ENCODE measurements at regions not wholly inside any gene's neighbourhood (a gene's known extent, or its start where the extent isn't known, plus 50 kb on each side); places are given as distances from the start of the nearest gene placed in this dataset.

DNA sequence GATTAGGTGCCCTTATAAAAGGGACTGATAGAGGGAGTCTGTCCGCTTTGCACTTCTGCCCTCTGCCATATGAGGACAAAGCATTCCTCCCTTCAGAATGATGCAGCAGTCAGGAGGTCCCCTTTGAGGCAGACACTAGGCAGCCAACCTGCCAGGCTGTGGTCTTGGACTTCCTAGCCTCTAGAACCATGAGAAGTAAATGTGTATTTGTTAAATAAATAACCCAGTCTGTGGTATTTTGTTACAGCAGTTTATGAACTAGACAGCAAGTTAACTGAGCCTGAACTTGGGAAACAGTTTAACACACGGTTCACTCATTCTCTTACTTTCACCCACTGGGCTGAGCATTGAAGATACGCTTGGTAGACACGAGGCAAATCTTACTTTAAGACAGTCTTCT, 313.2 kb downstream of the UQCRFS1 start:
- FAIRE-seq (no peak), DNase-seq (ENCODE audit: low spot score in 2 of 2) (no peak)

DNA sequence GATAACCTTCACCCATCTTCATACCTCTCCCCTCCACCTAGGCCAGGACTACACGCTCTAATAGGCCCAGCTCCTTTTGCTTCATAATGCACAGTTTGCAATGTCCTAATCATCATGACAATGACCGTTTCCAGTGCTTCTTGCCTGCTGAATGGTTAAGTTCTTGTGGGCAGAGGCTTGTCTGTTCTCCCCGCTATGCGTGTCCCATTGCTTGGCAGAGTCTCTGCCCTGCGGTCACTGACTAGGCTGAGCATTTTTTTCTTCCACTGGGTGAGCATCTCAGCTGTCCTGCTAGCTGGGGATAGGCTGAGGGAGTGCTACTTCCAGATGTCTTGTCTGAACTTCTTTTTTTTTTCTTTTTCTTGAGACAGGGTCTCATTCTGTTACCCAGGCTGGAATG, 314.7 kb downstream of the UQCRFS1 start:
- no peak for FAIRE-seq
- DNase-seq (ENCODE audit: low spot score in 2 of 2) = no peak

DNA sequence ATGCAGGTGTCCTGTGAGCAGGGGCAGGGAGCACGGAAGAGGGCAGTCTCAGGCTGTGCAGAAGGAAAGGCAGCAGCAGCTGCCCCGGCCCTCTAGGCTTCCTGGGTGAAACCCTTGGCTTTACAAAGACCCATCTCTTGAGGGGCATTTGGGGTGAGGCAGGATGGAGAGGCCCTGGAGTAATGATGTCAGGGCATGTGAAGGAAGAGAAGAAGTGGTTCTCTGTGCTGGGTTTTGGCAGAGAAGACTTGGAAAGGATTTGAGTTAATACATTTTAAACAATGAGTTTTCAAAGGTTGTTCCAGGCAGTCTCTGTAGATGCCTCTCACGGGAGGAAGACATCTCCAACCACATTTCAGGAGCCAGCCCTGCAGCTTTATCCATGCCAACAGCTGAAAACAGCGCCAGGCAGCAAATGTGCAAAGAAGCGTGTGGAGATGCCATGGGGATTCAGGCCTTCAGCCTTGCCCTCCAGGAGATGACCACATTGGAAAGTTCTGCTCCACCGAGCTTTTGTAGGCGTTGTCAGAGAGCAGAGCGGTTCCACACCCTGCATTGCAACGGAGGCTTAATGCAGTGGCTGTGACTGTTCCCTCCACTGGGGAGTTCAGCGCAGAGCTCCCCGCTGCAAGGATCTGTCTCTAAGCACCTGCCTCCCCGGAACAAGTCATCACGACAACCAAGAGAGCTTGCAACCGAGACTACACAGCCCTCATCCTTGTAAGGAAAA, 322.8 kb downstream of the UQCRFS1 start:
- DNase-seq (ENCODE audit: low spot score in 2 of 2) = no peak
- no peak for FAIRE-seq

DNA sequence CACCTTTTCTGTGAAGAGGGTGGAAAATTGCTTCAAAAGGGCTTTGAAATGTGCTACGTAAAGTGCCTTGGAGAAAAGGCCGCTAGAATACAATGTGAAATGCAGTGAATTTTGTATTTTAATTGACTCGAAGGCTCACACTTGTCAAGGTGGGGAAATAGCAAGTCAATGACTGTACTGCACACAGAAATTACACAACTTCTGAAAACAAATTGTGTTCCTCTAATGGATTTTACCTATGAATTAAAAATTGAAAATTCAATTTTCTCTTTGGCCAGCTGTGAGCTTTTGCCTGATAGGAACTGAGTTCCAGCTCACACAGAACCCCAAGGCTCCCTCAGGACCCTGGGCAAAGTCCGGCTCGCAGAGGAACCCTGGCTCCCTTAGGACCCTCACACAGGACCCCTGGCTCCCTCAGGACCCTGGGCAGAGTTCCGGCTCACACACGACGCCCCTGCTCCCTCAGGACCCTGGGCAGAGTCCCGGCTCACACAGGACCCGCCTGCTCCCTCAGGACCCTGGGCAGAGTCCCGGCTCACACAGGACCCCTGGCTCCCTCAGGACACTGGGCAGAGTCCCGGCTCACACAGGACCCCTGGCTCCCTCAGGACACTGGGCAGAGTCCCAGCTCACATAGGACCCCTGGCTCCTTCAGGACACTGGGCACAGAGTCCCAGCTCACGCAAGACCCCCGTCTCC, 324.9 kb downstream of the UQCRFS1 start:
- DNase-seq (ENCODE audit: low spot score in 2 of 2) (no peak), FAIRE-seq (no peak)

DNA sequence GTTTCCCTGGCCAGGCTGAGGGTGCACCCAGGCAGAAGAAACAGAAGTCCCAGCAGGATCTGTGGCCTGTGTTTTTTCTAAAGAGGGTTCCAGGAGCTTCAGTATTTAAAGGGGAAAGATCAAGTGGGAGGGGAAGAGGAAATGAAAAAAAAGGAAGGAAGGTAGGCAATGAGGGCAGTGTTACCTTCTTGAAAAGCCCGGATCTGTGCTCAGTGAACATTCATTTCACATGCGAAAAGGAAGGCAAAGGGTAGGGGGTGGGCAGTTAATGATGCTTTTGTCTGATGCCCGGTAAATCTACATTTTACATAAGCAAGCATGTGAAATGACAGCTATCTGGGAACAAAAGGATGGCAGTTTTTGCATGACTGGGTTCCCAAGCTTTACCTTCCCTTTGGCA, 326.2 kb downstream of the UQCRFS1 start:
- no peak for FAIRE-seq
- DNase-seq (ENCODE audit: low spot score in 2 of 2) = no peak

DNA sequence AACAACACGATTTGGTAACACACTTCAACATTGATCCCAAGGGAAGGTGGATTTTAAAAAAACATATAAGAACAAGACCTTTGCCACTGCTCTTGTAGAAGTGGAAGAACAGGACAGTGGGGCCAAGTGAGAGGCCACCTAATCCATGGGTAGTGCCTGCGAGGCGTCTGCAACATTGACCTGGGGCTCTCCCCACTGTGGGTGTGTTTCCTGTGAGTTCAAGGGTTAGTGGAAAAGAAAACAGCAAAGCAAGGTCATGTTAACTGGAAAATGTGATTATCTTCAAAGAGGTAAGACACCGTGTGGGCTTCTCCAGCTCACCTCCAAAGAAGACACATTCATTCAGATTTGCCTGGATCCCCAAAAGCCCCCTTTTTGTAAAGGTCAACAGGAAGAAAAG, 327.0 kb downstream of the UQCRFS1 start:
- DNase-seq (ENCODE audit: low spot score in 2 of 2) (no peak), FAIRE-seq (no peak)

DNA sequence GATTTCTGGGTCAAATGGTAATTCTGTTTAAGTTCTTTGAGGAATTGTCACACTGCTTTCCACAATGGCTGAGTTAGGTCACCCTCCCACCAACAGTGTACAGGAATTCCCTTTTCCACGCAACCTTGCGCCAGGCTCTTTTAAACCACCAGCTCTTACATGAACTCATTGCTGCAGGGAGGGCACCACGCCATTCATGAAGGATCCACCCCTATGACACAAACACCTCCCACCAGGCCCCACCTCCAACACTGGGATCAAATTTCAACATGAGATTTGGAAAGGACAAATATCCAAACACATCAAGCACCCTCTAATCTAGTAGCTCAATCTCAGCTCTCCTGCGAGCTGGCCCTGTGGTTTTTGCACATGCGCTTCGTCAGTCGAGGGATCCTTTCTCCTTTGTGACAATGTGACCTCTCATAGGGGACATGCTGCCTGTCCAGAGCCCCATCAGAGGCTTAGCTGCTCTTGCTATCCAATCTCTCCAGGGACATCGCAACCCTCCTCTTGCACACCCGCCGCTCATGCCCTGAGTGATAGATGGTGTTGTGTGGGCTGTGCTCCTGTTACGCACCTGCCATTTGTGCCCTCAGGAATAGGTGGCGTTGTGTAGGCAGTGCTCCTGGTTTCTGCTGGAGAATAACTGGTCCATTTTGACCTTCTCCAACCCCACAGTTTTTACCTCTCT, 328.0 kb downstream of the UQCRFS1 start:
- DNase-seq (ENCODE audit: low spot score in 2 of 2) = no peak
- no peak for FAIRE-seq

DNA sequence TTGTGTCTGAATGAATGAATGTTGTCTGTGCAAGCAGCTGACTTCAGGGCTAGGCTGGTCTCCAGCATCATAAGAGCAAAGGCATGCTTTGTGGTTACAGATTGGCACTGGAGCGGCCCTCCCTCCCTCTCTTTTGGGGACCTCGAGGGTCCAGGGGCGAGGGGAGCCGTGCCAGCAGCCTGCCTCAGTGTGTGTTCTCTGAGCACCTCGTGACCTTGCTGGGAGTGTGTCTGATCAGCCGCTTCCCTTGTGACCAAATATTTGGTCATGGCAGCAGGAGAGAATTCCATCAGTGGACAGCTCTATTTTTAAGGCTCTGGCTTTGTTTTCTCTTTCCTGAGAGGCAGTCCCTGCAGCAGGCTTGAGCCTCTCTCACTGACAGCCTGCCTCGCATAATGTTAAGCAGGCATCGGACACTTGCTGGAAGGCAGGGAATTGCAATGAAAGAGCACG, 329.7 kb downstream of the UQCRFS1 start:
- DNase-seq (ENCODE audit: low spot score in 2 of 2) (peak in 1 of 2 donors; percentile 24), FAIRE-seq (no peak)

DNA sequence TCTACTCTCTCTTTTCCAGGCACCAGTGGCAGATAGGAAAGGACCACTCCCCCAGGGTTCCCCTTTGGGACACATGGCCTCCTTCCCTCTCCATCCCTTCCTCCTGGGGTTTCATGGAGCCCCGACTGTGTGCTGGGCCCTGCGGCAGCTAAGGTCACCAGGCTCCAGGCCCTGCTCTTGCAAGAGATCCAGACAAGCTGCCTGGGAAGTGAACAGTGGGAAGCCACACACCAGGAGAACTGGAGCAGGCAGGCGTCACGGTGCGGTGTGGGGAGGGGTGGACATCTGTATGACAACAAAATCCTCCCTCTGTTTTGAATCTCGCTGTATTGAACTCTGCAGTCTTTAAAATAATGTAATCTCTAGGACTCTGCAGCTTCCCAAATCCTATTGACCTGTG, 330.1 kb downstream of the UQCRFS1 start:
- DNase-seq (ENCODE audit: low spot score in 2 of 2) = no peak
- FAIRE-seq = no peak

DNA sequence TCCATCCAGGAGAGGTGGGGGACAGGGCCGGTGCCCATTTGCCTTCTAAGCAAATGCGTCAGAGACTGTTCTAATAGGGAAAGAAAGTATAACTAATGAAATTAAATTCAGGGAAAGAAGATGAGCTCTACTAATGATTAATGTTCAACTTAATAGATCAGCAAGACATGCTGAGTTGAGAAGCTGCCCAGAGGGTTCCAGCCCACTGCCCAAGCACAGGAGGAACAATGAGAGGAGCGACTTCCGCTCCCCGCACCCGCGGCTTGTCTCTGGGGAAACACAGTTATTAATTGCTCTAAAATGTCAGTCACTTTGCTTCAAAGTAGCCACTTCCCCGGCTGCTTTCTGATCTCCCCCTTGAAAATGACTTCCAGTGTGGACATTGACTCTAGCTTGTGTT, 331.3 kb downstream of the UQCRFS1 start:
- DNase-seq (ENCODE audit: low spot score in 2 of 2) = no peak
- FAIRE-seq = no peak

DNA sequence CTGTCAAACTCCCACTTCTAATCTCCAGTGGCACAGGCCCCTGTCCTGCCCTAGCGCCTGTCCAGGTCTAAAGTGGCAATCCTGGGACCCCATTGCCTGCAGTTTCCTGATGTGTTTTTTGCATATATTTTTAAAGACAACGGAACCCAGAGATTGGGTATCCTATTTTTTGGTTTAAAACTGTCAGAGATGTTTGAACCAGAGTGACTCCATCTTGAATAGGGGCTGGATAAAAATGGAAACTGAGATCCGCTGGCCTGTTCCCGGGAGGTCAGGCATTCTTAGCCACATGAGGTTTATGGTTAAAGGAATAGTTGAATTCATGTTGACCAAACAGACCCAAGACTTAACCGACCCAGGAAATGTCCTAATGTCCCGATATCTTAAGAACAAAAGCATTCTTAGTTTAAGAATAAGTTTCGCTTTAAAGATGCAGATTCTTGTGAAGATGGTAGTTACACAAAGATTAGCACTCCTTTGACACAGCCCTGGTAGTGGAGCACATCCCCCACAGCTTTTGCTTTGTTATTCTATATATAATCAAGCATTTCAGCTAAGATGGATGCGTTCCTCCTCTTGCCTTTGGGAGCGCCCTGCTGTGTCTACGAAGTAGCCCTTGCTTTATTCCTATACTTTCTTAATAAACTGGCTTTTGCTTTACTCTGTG, 332.1 kb downstream of the UQCRFS1 start:
- DNase-seq (ENCODE audit: low spot score in 2 of 2) = no peak
- no peak for FAIRE-seq

DNA sequence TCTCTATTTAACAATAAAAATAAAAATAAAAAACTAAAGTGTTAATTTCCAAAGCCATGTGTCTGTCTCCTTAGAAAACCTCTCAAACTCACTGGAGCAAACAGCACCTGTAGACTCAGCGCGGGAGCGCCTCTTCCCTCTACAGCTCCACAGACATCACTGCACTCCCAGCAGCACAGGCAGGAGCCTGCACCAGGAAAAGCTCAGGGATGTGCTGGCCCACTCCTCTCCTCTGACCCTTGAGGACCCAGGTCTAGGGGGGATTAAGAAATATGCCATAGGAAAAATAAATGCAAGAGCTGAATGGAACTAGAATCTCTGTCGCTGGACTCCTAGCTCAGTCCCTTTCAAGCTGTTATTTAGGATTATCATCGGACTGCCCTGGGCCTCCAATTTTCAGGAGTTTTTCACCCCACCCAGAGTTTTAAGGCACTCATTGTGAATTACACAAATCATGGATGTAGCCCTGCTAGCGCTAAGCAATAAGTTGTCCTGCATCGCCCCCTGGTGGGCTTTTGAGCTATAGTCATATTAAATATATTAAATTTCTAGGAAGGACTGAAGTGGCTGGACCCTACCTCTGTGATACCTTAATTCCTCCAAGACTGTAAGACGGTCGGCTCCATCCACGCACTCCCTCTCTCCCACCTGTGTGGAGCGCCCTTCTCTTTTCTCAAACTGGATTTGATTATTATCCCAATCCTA, 333.9 kb downstream of the UQCRFS1 start:
- FAIRE-seq (no peak), DNase-seq (ENCODE audit: low spot score in 2 of 2) (peak; percentile 38 to 62)

DNA sequence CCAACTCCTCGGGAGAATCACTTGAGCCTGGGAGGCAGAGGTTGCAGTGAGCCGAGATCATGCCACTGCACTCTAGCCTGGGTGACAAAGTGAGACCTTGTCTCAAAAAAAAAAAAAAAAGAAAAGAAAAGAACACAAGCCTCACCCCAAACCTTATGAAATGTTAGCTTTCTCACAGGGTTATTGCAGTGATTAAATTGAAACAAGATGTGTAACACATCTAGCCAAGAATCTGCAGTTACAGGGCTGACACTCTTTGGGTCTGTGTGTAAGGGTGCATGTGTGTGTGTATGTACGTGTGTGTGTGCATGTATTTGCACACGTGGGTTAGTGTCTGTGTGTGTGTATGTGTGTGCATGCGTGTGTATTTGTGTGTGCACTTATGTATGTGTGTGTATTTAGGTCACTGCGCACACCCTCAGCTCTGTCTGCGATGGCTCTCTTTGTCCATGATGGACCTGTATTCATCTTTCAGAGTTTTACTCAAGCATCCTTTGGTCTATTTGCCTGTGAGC, 336.3 kb downstream of the UQCRFS1 start:
- FAIRE-seq (no peak), DNase-seq (ENCODE audit: low spot score in 2 of 2) (no peak)

DNA sequence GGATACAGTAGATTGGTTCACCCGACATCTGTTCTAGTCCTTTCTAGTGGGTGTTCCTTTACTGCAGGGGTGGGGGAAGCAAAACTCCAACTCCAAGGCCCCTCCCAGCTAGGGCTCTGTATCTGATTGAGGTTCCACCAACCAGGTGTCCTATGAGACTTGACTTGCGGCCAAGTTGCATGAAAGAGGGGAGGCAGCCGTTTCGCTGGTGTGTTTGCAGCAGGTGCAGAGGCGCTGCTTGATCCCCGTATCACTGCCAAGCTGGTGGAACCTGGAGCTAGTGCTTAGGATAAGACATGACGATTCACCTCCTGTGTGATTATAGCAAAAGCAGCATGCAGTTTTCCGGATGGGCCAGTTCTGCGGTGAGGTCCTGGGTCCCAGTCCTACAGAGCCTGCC, 338.2 kb downstream of the UQCRFS1 start:
- FAIRE-seq (no peak), DNase-seq (ENCODE audit: low spot score in 2 of 2) (no peak)

DNA sequence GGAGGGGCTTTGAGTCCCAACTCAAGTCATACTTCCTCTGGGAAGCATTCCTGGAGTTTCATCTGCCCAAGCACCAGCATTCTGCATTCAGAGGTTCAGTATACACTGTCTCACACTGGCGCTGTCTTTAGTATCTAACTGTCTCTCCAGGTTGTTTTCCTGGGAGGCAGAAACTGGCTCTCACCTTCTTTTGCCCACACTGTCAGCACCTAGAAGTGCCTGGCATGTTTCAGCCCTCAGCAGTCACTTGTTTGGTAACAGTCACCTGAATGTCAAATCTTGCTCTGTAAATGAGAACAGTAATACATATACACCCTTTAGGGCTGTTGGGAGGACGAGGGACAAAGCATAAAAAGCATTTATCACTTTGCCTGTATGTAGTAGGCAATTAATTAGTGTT, 339.6 kb downstream of the UQCRFS1 start:
- DNase-seq (ENCODE audit: low spot score in 2 of 2) (no peak), FAIRE-seq (no peak)

DNA sequence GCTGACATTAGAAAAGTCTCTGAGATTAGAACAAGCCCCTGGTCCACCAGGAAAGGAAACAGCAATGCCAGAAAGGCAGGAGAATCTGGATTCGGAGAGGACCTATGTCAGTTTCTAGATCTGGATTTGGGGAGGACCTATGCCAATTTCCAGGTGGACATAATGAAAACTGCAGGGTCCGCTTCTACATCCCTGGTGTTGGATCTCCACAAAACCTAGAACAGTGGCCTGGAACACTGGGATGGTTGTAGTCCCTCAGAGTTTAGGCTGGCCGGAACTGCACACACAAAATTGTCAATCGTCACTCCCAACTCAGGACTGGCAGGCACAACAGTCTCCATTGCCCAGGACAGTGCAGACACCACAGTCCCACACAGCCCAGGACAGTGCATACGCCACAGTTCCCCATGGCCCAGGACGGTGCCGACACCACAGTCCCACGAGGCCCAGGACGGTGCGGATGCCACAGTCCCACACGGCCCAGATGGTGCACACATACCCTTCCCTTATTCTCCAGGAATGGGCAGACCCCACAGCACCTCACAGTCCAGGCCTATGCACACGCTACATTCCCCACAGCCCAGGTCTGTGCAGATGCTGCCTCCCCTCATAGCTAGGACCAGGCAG, 341.7 kb downstream of the UQCRFS1 start:
- FAIRE-seq = no peak
- DNase-seq (ENCODE audit: low spot score in 2 of 2) = no peak

DNA sequence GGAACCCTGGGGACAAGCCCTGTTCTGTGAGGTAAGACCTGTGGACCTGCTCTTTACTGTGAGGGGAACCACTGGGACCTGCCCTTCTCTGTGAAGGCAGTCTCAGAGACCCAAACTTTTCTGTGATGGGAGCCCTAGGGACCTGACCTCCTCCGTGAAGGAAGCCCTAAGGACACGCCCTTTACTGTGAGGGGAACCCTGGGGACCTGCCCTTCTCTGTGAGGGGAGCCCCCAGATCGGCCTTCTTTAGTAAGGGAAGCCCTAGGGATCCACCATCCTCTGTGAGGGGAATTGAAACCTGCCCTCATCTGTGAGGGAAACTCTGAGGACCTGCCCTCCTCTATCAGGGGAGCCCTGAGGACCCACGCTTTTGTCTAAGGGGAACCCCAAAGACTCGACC, 343.5 kb downstream of the UQCRFS1 start:
- DNase-seq (ENCODE audit: low spot score in 2 of 2) (no peak), FAIRE-seq (no peak)

DNA sequence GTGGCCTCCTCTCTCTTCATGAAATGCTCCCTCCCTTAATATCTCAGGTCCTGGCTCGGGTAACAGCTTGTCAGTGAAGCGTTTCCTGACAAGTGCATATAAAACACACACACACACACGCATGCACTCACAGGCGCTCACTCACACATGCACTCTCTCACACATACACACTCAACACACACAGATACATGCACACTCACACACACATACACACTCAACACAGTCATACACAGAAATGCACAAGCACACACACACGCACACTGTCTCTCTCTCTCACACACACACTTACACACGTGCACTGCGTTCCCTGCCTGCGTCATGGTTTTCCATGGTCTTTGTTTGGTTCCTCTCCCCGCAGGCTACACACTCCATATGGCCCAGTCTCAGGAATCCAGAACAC, 344.1 kb downstream of the UQCRFS1 start:
- FAIRE-seq = no peak

DNA sequence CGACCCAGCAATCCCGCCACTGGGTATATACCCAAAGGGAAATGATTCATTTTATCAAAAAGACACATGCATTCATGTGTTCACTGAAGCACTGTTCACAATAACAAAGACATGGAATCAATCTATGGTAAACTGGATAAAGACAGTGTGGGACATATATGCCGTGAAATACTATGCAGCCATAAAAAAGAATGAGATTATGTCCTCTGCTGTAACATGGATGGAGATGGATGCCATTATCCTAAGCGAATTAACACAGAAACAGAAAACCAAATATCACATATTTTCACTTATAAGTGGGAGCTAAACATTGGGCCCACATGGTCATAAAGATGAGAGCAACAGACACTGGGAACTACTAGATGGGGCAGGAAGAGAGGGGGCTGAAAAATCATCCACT, 345.0 kb downstream of the UQCRFS1 start:
- DNase-seq (ENCODE audit: low spot score in 2 of 2) = no peak
- FAIRE-seq = no peak

More for the DNA sequence above, 344.1 kb downstream of the UQCRFS1 start:
- DNase-seq (ENCODE audit: low spot score in 2 of 2) = no peak

DNA sequence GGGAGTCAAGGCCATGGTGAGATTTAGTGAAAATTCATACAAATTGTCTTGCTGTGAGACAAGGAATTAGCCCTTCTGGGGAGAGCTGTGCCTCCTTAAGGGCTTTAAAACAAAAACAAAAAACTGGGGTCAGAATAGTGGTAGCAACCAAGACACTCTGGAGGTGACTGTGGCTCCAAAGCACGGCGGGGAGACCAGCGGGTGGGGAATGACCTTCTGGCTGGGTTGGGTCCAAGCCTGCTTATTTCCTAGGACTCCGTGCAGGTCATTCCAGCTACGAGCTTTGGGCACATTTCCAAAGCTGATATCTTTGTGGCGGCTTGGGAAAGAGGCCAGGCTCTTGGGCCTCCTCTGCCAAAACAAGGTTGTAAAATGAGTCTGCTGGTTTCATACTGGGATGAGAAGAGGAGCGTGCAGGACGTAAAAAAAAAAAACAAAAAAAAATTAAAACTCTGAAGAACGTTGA, 348.3 kb downstream of the UQCRFS1 start:
- no peak for DNase-seq (ENCODE audit: low spot score in 2 of 2)
- FAIRE-seq = no peak

Data from frontal cortex (tissue), 3 donors.